ENCODE measurements at regions not wholly inside any gene's neighbourhood (a gene's known extent, or its start where the extent isn't known, plus 50 kb on each side); places are given as distances from the start of the nearest gene placed in this dataset.

GRCh38 chrX:34197946-34198345, 65.8 kb upstream of the FAM47A start:
- Histone ChIP-seq H3K4me2 (ENCODE audit: insufficient read depth, low read length) (no peak overlapping the region), H3K4me1 (replicated peaks in 1 of 2; ENCODE audit: control insufficient read depth in 2 of 2, insufficient read depth in 2 of 2, low read length in 2 of 2) (no peaks in the 10 kb centered on the region), H4K20me1 (replicated peaks; ENCODE audit: control insufficient read depth, insufficient read depth, low read length) (no peaks in the 10 kb centered on the region), H3K79me2 (ENCODE audit: control insufficient read depth, insufficient read depth, low read length) (no peaks in the 10 kb centered on the region), H3K27me3 (ENCODE audit: control insufficient read depth in 2 of 2, insufficient read depth in 2 of 2, low read length in 2 of 2) (no peaks in the 10 kb centered on the region), H3K9me3 (replicated peaks; ENCODE audit: control insufficient read depth, insufficient read depth, low read depth, low read length) (no peaks in the 10 kb centered on the region), H2AFZ (ENCODE audit: low read depth, low read length) (no peak overlapping the region), H3K36me3 (ENCODE audit: control insufficient read depth, insufficient read depth, low read length) (no peaks in the 10 kb centered on the region), H3K27ac (ENCODE audit: extremely low read depth, low read depth, low read length) (no peak overlapping the region), H3K9ac (ENCODE audit: insufficient read depth in 1 of 2, low read depth in 2 of 2, low read length in 2 of 2) (no peak overlapping the region), H3K9me1 (ENCODE audit: control insufficient read depth, insufficient read depth, low read length) (no peaks in the 10 kb centered on the region), H3K4me3 (no peak overlapping the region)
- BruUV-seq (replicated peaks): no TSS peak
- TF ChIP-seq FOXJ2 (tag; IDR thresholded peaks at IDR 0.05) (no peak), HMG20A (CRISPR knock-in tag; conservative IDR thresholded peaks at IDR 0.05) (no peak), SMAD1 (IDR thresholded peaks at IDR 0.05; ENCODE audit: low read depth, low read length, partially characterized antibody) (no peak), ZKSCAN8 (CRISPR knock-in tag; IDR thresholded peaks at IDR 0.05) (no peak), ZC3H11A (IDR thresholded peaks at IDR 0.05; ENCODE audit: low read depth, low read length) (no peak), ZNF165 (CRISPR knock-in tag; IDR thresholded peaks at IDR 0.05; ENCODE audit: borderline replicate concordance) (no peak), ZNF785 (CRISPR knock-in tag; IDR thresholded peaks at IDR 0.05) (no peak), RBM39 (optimal IDR thresholded peaks at IDR 0.05; ENCODE audit: low read depth, low read length) (no peak), THRAP3 (IDR thresholded peaks at IDR 0.05; ENCODE audit: borderline replicate concordance) (no peak)
- ChIA-PET POLR2A (no interaction called here), CTCF (ENCODE audit: low intra/inter-chr PET ratio) (no interaction called here)
- 0% methylated on average over 1 of the region's 1 CpG for WGBS (ENCODE audit: insufficient coverage, low coverage, missing lambda C conversion rate)
- intact Hi-C loops (cut with micrococcal nuclease): no loop called here
- FAIRE-seq (no peak), DNase-seq (ENCODE audit: extremely low read depth in 1 of 4, low spot score in 3 of 4) (no peak), ATAC-seq (no peak)
- in situ Hi-C loops (cut with MboI): no loop called here

Data from K562 (cell line).